A673 (cell line): ENCODE measurements at regions not wholly inside any gene's neighbourhood (a gene's known extent, or its start where the extent isn't known, plus 50 kb on each side); places are given as distances from the start of the nearest gene placed in this dataset.

Experiments used
- EZH2 ChIP-seq: fragments of 200-600 bp; sonication (generic); IDR thresholded peaks from 2 replicates; pipeline ENCODE4 v1.6.1; 2017; ENCODE audit warnings: borderline replicate concordance, low read depth, mild to moderate bottlenecking, mixed read lengths, antibody characterized with exemption, low read length; ENCODE audit not compliant: poor library complexity, severe bottlenecking
- TF ChIP-seq, protein P1 (sequence below): fragments of 300-800, 200-600 bp; sonication (generic); conservative IDR thresholded peaks from 2 replicates; pipeline ENCODE4 v1.5.1; 2017; ENCODE audit warnings: low read depth, mild to moderate bottlenecking, antibody characterized with exemption, low read length, moderate library complexity, mixed read lengths

DNA sequence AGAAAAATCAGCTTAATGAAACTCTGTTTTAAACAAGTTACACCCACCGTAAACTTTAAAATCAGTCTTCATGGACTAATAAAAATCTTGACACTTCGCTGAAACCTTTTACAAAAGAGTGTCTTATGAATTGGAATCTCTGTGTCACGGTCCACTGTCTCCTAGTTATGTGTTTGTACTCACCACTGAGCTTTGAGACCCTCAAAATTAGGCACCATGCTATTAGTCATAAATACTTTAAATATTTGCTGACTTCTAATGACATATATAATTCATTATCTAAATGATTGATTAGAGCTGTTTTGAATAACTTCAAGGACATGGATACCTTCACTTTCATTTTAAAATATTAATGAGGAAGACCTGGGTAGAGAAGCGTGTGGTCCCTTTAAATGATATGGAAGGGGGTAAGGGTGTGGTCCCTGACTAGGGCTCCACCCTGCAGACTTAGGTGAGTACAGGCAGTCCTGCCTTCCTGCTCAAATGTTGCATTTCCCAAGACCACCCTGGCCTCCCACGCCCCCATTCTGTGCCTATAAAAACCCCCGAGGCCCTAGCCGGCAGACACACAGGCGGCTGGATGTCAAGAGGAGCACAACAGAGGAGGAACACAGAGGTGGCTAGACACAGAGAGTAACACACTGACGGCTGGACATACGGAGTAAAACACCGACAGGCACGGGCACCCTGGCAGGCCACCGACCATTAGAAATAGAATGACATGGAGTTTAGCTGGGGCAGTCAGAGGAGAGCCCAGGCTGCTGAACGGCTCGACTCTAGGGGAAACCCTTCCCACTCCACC lies 179.0 kb upstream of the CDH9 start:
- TF ChIP-seq, protein P1, sequence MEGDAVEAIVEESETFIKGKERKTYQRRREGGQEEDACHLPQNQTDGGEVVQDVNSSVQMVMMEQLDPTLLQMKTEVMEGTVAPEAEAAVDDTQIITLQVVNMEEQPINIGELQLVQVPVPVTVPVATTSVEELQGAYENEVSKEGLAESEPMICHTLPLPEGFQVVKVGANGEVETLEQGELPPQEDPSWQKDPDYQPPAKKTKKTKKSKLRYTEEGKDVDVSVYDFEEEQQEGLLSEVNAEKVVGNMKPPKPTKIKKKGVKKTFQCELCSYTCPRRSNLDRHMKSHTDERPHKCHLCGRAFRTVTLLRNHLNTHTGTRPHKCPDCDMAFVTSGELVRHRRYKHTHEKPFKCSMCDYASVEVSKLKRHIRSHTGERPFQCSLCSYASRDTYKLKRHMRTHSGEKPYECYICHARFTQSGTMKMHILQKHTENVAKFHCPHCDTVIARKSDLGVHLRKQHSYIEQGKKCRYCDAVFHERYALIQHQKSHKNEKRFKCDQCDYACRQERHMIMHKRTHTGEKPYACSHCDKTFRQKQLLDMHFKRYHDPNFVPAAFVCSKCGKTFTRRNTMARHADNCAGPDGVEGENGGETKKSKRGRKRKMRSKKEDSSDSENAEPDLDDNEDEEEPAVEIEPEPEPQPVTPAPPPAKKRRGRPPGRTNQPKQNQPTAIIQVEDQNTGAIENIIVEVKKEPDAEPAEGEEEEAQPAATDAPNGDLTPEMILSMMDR: no peak
- TF ChIP-seq EZH2: no peak
